Right atrium auricular region (tissue), 2 donors: ENCODE measurements at regions not wholly inside any gene's neighbourhood (a gene's known extent, or its start where the extent isn't known, plus 50 kb on each side); places are given as distances from the start of the nearest gene placed in this dataset.
"Not testable (repeated sequence)": the region's sequence is repeated elsewhere in the genome, so short reads cannot be mapped to it uniquely, and the experiment has no call there.

ENCODE experiments used
- DNase-seq: peaks from one replicate; pipeline ENCODE4 v3.0.0-alpha.2; 2019; ENCODE audit warnings: low spot score
- H3K27ac ChIP-seq, 2 donors: fragments of 200-600 bp; sonication (generic); 1 replicate in 1 of 2; 2 replicates in 1 of 2; pipeline ENCODE4 v1.5.1; 2016 to 2019
- H3K27me3 ChIP-seq, 2 donors: fragments of 200-600 bp; sonication (generic); one replicate each; pipeline versions ENCODE4 v1.5.1 to v1.6.0; 2017 to 2019
- H3K36me3 ChIP-seq: fragments of 200-600 bp; sonication (generic); one replicate; pipeline ENCODE4 v1.5.1; 2016
- H3K4me1 ChIP-seq, 2 donors: fragments of 200-600 bp; sonication (generic); one replicate each; pipeline versions ENCODE4 v1.5.1 to v1.6.0; 2017 to 2019
- H3K4me3 ChIP-seq, 2 donors: fragments of 200-600 bp; sonication (generic); 1 replicate in 1 of 2; 2 replicates in 1 of 2; pipeline ENCODE4 v1.5.1; 2017 to 2019; ENCODE audit warnings: mild to moderate bottlenecking in 1 of 2, moderate library complexity in 1 of 2
- H3K9me3 ChIP-seq, 2 donors: fragments of 200-600 bp; sonication (generic); one replicate each; pipeline ENCODE4 v1.5.1; 2019
- CTCF ChIP-seq, 2 donors: fragments of 200-600 bp; sonication (generic); IDR thresholded peaks; one replicate each; pipeline ENCODE4 v1.5.1; 2019; ENCODE audit warnings: antibody characterized with exemption in 2 of 2

DNA sequence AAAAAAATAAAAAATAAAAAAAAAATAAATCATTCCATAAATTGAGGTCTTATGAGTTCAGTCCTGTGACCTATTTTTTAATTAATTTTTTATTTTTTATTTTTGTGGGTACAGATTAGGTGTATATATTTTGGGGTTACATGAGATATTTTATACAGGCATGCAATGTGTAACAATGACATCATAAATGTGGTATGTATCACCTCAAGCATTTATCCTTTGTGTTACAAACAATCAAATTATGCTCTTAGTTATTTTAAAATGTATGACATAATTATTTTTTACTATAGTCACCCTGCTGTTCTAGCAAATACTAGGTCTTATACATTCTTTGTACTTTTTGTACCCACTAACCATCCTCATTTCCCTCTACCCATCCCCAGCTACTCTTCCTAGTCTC, 537.9 kb downstream of the HINT1 start:
- TF ChIP-seq CTCF (IDR thresholded peaks at IDR 0.05) = no peak
- H3K36me3 ChIP-seq = no peaks in the 10 kb centered on the region
- peaks cover 0 to 34% of the 10 kb centered on the region in 2 donors for H3K9me3 ChIP-seq
- H3K4me3 ChIP-seq = no peak overlapping the region
- no peaks in the 10 kb centered on the region for H3K4me1 ChIP-seq
- H3K27me3 ChIP-seq = no peaks in the 10 kb centered on the region
- no peak for DNase-seq
- no peak overlapping the region for H3K27ac ChIP-seq

GRCh38 chr5:130624805-130625204, 540.3 kb downstream of the HINT1 start:
- no peaks in the 10 kb centered on the region for H3K27me3 ChIP-seq
- peaks cover 0 to 11% of the 10 kb centered on the region in 2 donors for H3K9me3 ChIP-seq
- no peaks in the 10 kb centered on the region for H3K36me3 ChIP-seq
- no peak for DNase-seq
- TF ChIP-seq CTCF (IDR thresholded peaks at IDR 0.05) = no peak
- H3K27ac ChIP-seq = no peak overlapping the region
- H3K4me1 ChIP-seq = no peaks in the 10 kb centered on the region
- no peak overlapping the region for H3K4me3 ChIP-seq

DNA sequence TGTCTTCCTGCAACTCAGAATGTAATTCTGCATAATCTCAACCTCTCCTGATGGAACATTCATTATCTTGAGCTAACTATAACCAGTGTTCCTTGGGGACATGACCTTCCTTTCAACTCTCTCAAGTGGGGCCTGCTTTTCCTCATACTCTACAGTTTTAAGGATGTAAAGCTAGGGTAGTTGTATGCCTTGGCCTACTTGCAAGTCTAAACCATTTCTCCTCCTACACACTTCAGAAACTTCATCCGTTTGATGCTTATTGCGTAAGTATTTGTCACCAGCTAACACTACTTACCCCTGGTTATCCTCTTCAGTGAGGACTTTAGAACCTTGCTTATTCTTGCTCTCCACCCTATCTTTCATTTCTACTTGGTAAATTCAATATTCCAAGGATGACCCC, 548.9 kb downstream of the HINT1 start:
- DNase-seq = no peak
- Histone ChIP-seq H3K4me1 (no peaks in the 10 kb centered on the region), H3K9me3 (no peaks in the 10 kb centered on the region), H3K27ac (no peak overlapping the region), H3K4me3 (no peak overlapping the region), H3K27me3 (no peaks in the 10 kb centered on the region), H3K36me3 (no peaks in the 10 kb centered on the region)
- TF ChIP-seq CTCF (IDR thresholded peaks at IDR 0.05) = no peak

DNA sequence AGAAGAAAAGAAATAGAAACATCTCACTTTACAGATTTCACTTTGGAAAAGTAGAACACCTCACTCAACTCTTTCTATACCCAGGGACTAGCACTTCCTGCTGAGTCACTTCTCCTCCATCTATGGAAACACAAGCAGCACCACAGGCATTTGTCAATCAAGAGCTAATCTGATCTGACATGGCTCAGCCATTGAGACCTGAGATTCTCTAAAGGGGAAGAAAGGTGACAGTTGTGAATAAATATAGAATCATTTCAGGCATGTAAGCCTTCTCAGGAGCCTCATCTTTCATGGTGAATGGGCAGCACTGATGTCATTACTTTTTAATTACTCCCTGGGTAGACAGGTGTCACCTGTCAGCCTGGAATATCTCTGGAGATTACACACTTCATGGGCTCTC, 559.8 kb downstream of the HINT1 start:
- Histone ChIP-seq H3K4me1 (no peaks in the 10 kb centered on the region), H3K27me3 (no peaks in the 10 kb centered on the region), H3K4me3 (no peak overlapping the region), H3K36me3 (no peaks in the 10 kb centered on the region), H3K27ac (no peak overlapping the region), H3K9me3 (no peaks in the 10 kb centered on the region)
- DNase-seq = no peak
- no peak for TF ChIP-seq CTCF (IDR thresholded peaks at IDR 0.05)

DNA sequence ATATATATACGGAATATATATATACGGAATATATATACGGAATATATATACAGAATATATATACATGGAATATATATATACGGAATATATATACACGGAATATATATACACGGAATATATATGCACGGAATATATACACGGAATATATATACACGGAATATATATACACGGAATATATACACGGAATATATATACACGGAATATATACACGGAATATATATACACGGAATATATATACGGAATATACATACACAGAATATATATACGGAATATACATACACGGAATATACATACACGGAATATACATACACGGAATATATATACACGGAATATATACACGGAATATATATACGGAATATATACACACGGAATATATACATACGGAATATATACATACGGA, 568.4 kb downstream of the HINT1 start:
- H3K4me3 ChIP-seq, H3K4me1 ChIP-seq, H3K27me3 ChIP-seq, DNase-seq, H3K27ac ChIP-seq, H3K36me3 ChIP-seq: not testable (repeated sequence)
- peaks cover 0 to 13% of the 10 kb centered on the region in 2 donors for H3K9me3 ChIP-seq

- H3K36me3 ChIP-seq = no peaks in the 10 kb centered on the region
- no peak for DNase-seq
- H3K27ac ChIP-seq = no peak overlapping the region
- TF ChIP-seq CTCF (IDR thresholded peaks at IDR 0.05) = no peak
- H3K27me3 ChIP-seq = no peaks in the 10 kb centered on the region
- no peaks in the 10 kb centered on the region for H3K4me1 ChIP-seq
- no peak overlapping the region for H3K4me3 ChIP-seq
- no peaks in the 10 kb centered on the region for H3K9me3 ChIP-seq
These were observed 584.8 kb downstream of the HINT1 start for GRCh38 chr5:130580264-130580663.
